Stimulated activated CD4-positive, alpha-beta T cell treated with anti-CD3 and anti-CD28 coated beads, Interleukin-2, amount 100 ng/mL, for 48 hours (primary cell): ENCODE measurements at regions not wholly inside any gene's neighbourhood (a gene's known extent, or its start where the extent isn't known, plus 50 kb on each side); places are given as distances from the start of the nearest gene placed in this dataset.
"Not testable (repeated sequence)": the region's sequence is repeated elsewhere in the genome, so short reads cannot be mapped to it uniquely, and the experiment has no call there.

Experiments used
- DNase-seq, 2 donors: peaks; one replicate each; pipeline ENCODE4 v3.0.0-alpha.2; 2020

DNA sequence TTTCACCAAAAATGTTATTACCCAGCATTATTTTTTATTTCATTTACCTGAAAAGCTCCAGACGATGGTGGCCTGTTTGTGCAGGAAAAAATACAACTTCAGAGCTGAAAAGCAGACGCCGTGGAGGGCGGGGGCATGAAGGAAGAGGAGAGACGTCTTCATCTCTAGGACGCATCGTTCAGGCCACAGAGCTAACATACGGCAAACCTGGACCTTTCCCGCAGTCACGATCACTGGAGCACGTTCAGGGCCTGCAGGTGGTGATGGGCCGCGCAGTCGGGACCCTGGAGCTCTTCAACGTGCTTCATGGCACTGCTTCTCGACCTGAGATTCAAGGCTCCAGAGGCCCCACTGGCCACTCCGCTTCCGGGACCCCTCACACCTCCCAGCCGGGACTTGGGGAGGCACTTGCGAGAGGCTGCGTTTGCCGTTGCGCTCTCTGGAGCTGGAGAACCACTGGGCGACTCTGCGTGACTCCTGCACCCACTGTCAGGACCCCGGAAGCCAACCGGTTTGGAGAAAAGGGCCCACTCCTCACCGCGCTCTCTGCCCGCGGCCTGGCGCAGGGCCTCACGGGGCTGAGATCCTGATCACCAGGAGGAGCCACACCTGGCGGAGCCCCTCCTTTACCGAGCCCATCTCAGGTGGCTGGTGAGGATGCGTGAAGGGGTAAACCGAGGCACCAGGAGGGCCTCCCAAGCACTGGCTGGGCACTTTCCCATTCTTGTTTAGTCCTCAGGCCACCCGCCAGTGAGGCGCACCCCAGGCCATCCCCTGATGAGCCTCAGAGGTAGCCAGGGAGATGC is 164.4 kb upstream of the AFDN start:
- no peak for DNase-seq

DNA sequence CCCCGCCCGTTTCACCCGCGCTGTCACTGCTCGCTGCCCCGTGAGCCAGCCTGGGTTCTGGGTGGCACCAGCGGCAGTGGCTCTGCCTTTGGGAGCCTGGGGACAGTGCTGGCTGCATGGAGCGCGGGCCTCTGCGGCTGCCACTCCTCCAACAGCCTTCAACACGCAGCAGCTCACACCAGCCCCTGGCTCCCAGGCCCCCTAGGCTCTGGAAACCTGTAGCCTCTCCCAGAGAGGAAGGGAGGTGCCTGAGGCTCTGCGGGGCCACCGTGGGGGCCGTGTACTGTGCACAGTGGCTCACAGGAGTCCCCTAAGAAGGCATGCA is 163.9 kb upstream of the AFDN start:
- DNase-seq = no peak

DNA sequence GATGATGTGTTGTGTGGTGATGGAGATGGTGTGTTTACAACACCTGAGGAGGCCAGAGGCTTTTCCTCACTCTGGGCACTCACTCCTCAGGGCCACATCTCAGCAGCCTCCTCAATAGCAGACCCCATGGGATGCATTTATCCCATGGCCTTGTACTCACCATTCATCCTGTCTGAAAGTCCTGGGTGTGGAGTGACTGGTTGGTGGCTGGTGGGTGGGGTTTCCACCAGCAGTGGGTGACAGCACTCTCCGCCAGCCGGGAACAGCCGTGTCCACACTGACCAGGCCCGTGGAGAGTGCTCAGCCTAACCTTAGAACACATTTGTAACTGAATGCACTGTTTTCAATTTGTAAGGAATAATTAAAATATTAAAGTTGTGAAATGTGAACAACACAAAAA is 163.4 kb upstream of the AFDN start:
- no peak for DNase-seq

DNA sequence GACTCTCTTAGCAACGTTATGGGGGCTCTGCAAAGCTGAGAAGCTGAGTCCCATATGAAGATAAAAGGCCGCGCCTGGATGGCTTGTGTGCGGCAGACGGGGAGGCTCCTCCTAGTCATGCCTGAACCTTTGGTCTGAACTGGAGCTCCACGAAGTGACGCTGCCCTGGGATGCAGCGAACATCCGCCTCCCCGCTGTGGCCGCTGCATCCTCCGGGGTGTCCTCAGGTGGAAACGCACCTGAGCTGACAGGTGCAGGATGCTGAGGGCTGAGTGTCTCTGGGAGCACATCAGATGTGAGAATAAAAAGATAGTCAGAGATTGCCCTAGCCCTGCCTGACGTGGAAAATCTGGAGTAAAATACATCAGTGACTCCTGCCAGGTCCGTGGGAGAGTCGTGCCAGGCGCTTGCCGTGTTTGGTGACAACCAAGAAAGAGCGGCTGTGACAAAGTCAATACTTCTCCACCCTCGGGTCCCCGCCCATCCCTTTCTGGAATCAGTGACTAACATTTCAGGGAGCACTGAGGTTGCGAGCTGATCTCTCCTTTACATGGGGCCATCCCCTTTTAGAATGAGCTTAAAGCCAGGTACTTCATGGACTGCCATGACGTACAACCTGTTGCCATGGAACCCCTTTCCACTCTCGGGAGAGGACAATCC is 162.8 kb upstream of the AFDN start:
- no peak for DNase-seq

DNA sequence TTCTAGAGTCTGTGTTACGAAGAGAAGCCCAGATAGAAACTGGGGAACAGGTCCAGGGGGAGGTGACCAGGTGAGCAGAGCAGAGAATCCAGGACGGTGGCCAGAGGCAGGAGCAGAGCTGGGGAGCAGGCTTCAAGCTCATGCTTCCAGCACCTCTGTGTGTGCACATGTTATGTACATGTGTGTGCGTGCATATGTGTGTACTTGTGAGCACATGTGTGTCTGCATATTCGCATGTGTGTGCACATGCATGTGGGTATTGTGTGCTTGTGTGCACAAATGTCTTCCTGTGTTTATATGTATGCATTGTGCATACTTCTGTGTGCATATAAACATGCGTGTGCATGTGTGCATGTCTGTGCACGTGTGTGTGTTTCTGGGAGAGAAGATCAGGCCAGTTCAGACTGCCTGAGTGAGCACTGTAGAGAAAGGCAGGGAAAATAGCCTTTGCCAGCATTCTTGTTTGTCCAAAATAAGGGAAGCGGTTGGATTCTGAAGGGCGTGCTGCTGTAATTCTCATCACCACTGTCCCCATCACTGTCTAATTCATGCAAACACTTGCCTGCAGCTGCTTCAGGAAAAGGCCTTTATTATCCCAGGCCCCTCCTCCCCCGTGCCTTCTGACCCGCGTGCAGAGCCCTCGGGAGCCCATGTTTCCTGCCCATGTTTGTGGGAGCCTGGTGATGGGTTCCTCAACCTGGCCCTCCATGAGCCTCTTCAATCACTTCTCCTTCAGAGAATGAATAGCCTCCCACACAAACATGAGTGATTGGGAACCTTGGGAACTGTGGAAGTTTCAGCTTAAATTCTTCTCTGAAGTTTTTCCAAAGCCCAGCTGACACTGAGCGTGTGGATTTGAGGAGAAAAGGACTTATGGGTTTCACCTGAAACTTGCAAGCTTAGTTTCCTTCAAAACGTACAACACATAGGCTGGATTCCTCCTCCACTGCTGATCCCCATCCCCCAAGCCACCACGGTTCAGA is 161.7 kb upstream of the AFDN start:
- DNase-seq = no peak

DNA sequence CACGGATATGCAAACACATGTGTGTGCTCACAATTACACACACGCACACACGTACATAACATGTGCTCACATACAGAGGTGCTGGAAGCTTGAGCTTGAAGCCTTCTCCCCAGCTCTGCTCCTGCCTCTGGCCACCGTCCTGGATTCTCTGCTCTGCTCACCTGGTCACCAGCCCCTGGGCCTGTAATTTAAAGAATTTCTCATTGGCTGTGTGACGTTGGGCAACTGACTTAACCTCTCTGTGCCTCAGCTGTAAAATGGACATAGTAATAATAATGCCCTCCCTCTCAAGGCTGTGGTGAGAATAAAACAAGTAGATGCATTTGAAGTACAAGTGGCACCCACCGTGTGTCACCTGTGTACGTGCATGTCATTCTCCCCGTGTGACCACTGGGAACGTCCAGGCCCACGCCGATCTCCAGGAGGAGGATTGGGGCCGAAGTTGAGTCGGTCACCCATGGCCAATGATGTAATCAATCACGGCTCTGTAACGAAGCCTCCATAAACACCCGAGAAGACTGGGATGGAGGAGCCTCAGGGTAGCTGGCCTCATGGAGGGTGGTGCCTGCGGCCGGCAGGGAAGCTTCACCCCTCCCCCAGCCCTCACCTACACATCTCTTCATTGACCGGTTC is 160.9 kb upstream of the AFDN start:
- no peak for DNase-seq

DNA sequence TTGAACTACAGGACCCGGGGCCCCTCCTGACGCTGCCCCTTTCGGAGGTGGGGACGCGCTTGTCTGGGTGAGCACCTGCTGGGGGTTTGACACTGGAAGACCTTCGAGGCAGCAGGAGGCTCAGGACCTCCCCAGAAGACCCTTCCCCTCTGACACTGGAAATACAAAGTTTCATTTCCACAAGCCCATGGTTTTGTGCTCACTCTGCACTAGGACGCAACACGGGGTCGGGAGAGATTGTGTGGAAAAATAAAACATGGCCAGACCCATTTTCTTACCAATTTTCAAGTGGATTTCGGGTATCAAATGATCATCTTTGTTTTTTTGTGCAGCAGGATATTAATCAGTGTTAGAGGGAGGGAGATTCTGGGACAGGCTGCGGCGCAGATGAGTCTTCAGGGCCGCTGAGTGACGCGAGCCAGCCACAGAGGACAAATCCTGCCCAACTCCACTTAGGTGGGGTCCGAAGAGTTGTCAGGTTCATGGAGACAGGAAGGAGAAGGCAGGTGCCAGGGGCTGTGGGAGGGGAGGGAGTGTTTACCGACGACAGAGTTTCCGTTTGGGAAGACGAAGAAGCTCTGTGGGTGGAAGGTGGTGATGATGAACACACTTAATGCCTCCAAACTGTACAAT is 160.0 kb upstream of the AFDN start:
- no peak for DNase-seq

DNA sequence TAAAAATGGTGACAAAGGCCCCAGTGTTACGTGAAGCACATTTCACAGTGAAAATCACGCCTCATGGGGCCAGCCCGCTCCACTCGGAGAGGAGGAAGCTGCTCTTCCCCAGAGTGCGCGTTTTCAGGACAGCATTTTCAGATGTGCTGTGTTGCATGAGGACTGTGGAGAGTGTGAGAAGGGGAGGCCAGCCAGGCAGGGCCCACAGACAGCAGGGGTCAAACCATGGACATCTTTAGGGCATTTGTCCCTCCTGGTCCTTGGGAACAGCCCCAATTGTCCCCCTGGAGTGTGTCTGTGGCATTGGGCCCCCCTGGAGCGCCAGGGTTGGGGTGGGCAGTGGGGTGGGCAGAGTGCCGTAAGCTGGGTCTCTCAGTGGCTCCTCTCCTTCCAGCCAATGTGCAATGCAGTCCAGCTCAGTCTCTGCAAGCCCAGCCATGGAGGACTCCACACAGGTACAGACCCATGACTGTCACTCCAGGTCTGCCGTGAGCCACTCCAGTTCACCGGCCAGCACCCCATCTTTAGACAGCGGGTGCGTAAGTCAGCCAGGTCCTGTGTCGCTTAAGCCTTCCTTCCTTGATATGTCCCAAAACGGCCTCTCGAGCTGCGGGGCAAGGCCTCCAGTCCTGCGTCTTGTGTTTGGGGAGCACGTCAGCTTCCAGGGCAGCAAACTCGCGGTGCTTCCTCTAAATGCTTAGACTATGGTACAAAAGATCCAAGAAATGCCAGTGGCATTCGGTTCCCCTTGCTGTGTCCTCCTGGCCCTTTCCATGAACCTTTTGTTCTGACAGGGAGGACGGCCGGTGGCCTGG is 159.3 kb upstream of the AFDN start:
- DNase-seq = no peak

DNA sequence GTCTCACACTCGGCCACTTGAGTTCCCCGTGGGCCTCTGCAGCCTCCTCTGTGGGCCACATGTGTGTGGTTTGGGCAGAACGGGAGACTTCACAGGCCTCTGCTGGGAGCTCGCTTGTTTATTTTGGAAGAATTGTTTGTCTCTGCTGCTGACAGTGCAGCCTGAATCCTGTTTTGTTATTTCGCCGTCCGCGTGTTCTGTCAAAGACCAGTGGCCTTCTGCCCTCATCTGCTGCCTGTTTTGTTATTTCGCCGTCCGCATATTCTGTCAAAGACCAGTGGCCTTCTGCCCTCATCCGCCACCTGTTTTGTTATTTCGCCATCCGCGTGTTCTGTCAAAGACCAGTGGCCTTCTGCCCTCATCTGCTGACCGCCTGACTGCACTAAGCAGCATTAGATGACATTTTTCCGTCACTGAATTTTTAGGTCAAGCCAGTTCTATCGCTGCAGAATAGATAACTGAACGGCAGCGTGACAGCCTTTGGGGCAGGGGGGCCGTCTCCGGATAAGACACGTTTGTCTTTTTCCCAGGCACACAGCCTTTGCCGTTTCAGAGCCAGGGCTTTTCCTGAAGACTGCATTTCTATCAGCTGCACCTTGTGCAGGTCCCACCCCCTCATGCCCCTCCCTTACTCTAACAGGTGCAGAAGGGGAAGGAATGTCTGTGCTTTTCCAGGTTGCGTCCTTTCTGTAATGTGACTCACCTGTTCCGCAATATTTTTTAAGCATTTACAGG is 158.5 kb upstream of the AFDN start:
- no peak for DNase-seq

DNA sequence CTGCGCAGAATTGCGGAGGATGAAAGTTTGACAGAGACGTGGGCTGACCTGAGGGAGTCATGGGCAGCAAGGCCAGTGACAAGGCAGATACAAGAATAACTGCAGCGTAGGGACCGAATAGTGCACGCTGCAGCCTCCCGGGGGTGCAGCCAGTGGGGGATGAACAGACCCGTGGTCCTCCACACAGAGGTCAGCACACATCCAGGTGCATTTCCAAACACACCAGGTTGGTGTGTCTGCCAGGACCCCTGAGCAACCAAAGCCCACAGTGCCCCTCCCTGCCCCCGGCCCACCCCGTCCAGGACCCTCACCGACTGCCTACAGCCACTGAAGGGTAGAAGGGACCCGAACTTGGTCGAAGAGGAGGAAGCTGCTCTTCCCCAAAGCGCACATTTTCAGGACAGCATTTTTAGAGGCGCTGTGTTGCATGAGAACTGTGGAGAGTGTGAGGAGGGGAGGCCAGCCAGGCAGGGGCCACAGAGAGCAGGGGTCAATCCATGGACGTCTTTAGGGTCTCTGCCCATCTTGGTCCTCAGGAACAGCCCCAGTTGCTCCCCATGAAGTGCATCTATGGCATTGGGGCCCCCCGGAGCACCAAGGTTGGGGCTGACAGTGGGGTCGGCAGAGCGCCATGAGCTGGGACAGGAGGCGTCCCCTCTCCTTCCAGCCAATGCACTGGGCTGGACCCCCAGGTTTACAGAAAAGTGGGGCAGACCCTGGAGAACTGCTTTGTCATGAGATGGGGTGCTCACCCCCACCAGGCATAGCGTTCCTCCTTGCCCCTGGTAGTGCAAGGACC is 157.8 kb upstream of the AFDN start:
- no peak for DNase-seq

DNA sequence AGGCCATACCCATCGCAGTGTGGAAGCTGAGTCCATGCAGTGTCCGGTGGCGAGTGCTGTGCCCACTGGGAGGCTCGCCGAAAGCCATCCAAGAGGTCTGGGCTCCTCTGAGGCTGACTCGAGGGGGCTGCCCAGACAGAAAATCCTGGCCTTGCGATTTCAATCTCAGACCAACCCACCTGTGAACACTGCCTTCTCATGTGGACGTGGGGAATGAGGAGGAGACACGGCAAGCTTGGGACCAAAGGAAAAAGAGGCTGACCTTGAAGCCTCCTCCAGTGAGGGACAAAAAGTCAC is 157.2 kb upstream of the AFDN start:
- no peak for DNase-seq

DNA sequence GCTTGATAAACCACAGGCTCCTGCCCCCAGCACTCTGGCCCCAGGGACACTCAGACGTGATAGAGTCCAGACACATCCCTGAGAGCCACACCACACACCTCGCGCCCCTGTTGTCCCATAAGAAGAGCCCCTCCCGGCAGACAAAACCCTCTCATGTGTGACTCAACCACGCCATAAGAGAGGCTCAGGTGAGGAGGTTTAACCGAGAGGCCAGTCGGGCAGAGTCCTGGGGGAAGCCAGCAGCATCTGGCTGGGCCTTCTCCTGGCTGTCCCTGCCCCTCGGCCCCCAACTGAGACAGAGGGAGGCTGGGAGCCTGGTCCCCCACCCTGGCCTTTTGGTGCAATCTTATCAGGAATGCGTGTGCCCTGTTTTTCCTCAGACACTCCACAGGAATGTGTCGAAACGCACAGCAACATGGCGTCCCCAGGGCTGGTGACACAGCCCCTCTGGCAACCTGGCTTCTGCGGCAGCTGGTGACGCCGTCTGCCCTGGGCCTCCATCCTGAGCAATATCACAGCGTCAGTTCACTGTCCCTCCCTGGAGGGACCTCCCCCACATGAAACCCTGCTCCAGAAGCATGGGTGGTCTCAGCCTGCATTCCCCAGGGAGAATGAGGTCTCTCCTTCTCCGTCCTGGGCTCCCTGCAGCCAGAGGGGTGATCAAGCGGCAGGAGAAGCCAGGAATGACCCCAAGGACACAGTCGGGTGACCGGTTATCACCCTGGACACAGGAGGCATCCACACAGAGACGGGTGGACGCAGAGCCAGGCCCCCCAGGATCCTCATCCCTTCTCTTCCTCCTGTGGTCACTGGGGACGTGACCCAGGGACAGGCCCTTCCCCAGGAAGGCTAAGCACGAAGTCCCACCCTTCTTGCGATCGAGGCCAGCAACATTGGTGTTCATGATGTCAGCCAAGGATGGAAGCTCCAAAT is 156.6 kb upstream of the AFDN start:
- DNase-seq = no peak

DNA sequence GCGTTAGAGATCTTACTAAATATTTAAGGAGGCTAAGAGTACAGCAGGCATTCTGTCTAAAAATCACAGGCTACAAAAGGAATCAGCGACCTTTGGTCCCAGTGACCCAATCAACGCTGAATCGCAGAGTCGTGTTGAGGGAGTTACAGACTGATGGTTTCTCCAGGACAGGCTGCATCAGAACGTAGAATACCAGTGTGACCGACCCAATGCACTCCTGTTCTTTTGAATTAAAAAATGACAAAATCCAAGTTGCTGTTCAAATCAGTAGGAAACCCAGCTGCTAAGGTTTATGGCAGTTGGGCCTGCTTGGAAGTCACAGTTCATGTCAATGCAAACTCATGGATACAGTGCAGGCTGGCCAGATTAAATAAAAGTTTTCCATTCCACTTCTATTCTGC is 155.8 kb upstream of the AFDN start:
- no peak for DNase-seq

DNA sequence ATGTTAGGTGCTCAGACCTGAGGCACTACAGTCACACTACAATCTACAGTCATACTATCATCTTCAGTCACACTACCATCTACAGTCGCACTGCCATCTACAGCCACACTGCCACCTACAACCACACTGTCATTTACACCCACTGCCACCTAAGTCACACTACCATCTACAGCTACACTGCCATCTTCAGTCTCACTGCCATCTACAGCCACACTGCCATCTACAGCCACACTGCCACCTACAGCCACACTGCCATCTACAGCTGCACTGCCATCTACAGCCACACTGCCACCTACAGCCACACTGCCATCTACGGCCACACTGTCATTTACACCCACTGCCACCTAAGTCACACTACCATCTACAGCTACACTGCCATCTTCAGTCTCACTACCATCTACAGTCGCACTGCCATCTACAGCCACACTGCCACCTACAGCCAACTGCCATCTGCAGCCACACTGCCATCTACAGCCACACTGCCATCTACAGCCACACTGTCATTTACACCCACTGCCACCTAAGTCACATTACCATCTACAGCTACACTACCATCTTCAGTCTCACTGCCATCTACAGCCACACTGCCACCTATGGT is 155.2 kb upstream of the AFDN start:
- not testable (repeated sequence) for DNase-seq

DNA sequence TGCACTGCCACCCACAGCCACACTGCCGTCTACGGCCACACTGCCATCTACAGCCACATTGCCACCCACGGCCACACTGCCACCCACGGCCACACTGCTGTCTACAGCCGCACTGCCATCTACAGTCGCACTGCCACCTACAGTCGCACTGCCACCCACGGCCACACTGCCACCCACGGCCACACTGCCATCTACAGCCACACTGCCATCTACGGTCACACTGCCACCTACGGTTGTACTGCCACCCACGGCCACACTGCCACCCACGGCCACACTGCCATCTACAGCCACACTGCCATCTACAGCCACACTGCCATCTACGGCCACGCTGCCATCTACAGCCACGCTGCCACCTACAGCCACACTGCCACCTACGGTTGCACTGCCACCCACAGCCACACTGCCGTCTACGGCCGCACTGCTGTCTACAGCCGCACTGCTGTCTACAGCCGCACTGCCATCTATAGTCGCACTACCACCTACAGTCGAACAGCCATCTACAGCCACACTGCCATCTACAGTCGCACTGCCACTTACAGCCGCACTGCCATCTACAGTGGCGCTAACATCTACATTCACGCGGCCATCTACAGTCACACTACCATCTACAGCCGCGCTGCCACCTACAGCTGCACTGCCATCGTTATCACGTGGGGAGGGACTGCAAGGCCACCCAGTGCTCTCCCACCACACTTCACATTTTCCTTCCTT is 154.6 kb upstream of the AFDN start:
- no peak for DNase-seq

DNA sequence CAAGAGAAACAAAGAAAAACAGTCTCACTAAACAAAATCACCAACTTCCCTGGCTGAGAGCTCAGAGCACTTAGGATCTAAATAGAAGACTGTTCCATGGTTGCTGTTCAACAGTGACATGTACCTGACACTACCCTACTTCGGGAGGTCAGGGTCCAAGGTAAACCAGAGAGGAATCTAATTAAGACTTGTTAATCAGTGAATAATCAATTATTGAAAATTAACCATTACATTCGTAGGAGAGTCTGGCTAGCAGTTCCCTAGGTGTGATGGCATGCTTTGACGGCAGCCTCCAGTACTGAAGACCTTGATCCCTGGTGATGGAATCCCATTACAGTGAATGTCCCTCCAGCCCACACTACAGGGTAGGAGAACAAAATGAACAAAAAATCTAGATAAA is 154.0 kb upstream of the AFDN start:
- no peak for DNase-seq

DNA sequence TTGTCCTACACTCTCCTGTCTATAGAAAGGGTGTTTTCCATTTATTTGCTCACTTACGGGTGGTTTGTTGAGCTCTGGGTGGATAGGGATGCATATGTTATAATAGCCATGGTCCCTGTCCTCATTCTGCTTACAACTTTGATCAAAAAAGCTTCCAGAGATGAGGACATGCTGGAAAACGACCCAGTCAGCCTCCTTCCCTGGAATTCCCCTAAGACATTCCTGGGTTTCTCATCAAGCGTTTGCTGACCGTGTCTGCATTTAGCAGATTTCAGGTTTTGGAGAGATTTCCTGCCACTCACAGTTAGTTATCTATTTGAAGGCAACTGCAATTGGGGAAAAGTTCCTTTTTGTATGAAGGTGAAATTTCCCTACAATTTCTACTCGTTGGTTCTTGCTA is 152.8 kb upstream of the AFDN start:
- no peak for DNase-seq

DNA sequence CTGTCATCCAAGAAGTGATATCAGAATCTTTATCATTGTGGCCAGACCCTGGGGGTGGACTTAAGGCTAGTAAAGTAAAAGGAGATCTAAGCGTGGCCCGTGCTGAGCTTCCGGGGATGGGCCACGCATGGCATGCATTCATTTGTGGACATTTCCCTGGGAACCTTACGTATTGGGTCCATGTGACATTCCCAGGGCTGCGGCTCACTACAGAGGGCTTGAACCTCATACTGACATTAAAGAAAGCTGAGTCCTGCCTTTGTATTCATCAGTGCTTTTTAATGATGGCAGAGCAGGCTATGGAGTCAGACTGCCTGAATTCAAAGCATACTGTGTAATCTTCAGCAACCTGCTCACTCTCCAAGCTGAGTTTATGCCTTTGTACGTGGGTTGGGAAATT is 152.2 kb upstream of the AFDN start:
- DNase-seq = no peak
